Hepatocyte (in vitro differentiated cells): ENCODE measurements at regions not wholly inside any gene's neighbourhood (a gene's known extent, or its start where the extent isn't known, plus 50 kb on each side); places are given as distances from the start of the nearest gene placed in this dataset.

Source experiments
- DNase-seq: peaks from one replicate; pipeline ENCODE4 v3.0.0-alpha.2; 2016; ENCODE audit warnings: low spot score
- H2AFZ ChIP-seq: fragments of 200-600 bp; sonication (generic); 2 replicates; pipeline ENCODE4 v1.6.0; 2016; ENCODE audit warnings: antibody characterized with exemption, mild to moderate bottlenecking
- H3K27ac ChIP-seq: fragments of 200-600 bp; sonication (generic); 2 replicates; pipeline ENCODE4 v1.5.1; 2016; ENCODE audit warnings: mild to moderate bottlenecking
- H3K27me3 ChIP-seq: fragments of 200-600 bp; sonication (generic); 2 replicates; pipeline ENCODE4 v1.6.1; 2016
- H3K36me3 ChIP-seq: fragments of 200-600 bp; sonication (generic); replicated peaks from 2 replicates; pipeline ENCODE4 v1.5.1; 2016; ENCODE audit warnings: low read depth; ENCODE audit not compliant: insufficient read depth
- H3K4me1 ChIP-seq: fragments of 200-600 bp; sonication (generic); 2 replicates; pipeline ENCODE4 v1.5.1; 2016; ENCODE audit warnings: mild to moderate bottlenecking, moderate library complexity; ENCODE audit not compliant: insufficient read depth
- H3K4me2 ChIP-seq: fragments of 200-600 bp; sonication (generic); 2 replicates; pipeline ENCODE4 v1.6.0; 2016
- H3K4me3 ChIP-seq: fragments of 200-600 bp; sonication (generic); 2 replicates; pipeline ENCODE4 v1.5.1; 2016; ENCODE audit warnings: mild to moderate bottlenecking
- H3K79me2 ChIP-seq: fragments of 200-600 bp; sonication (generic); 2 replicates; pipeline ENCODE4 v1.6.0; 2017; ENCODE audit warnings: mild to moderate bottlenecking
- H3K9me2 ChIP-seq: fragments of 200-600 bp; sonication (generic); replicated peaks from 2 replicates; pipeline ENCODE4 v1.6.0; 2017; ENCODE audit warnings: mild to moderate bottlenecking; ENCODE audit not compliant: insufficient read depth
- H3K9me3 ChIP-seq: fragments of 200-600 bp; sonication (generic); 2 replicates; pipeline ENCODE4 v1.5.1; 2016; ENCODE audit warnings: low read depth, mild to moderate bottlenecking
- H4K20me1 ChIP-seq: fragments of 200-600 bp; sonication (generic); 2 replicates; pipeline ENCODE4 v1.6.0; 2016; ENCODE audit warnings: mild to moderate bottlenecking; ENCODE audit not compliant: insufficient read depth, poor library complexity, severe bottlenecking
- CTCF ChIP-seq: fragments of 200-600 bp; sonication (generic); IDR thresholded peaks from 2 replicates; pipeline ENCODE4 v1.5.1; 2016; ENCODE audit warnings: antibody characterized with exemption, mild to moderate bottlenecking; ENCODE audit not compliant: poor library complexity
- EZH2 ChIP-seq: fragments of 200-600 bp; sonication (generic); IDR thresholded peaks from 2 replicates; pipeline ENCODE4 v1.6.1; 2016; ENCODE audit warnings: antibody characterized with exemption, mild to moderate bottlenecking, borderline replicate concordance
- EZH2phosphoT487 ChIP-seq: fragments of 200-600 bp; sonication (generic); IDR thresholded peaks from one replicate; pipeline ENCODE4 v1.6.1; 2018; ENCODE audit warnings: antibody characterized with exemption, mild to moderate bottlenecking, low read depth, moderate library complexity; ENCODE audit not compliant: unreplicated experiment, severe bottlenecking
- WGBS: methylation state at CpG from one replicate; pipeline ENCODE4 v1.1.6; 2016; ENCODE audit warnings: low lambda C conversion rate; ENCODE audit errors: missing lambda C conversion rate; 5-methylcytosine and 5-hydroxymethylcytosine counted together

GRCh38 chr5:42059778-42060464 is 134.8 kb downstream of the FBXO4 start:
- no peaks in the 10 kb centered on the region for H3K9me3 ChIP-seq
- WGBS: 92% methylated on average over 16 of the region's 16 CpGs
- H3K4me3 ChIP-seq: no peak overlapping the region
- no peak for DNase-seq
- H3K36me3 ChIP-seq: no peaks in the 10 kb centered on the region
- no peak overlapping the region for H3K4me2 ChIP-seq
- no peaks in the 10 kb centered on the region for H3K79me2 ChIP-seq
- no peak for TF ChIP-seq EZH2phosphoT487
- TF ChIP-seq EZH2: no peak
- TF ChIP-seq CTCF: no peak
- no peak overlapping the region for H3K27ac ChIP-seq
- H3K9me2 ChIP-seq: no peaks in the 10 kb centered on the region
- H4K20me1 ChIP-seq: no peaks in the 10 kb centered on the region
- no peaks in the 10 kb centered on the region for H3K27me3 ChIP-seq
- H3K4me1 ChIP-seq: no peaks in the 10 kb centered on the region
- H2AFZ ChIP-seq: no peak overlapping the region

- no peaks in the 10 kb centered on the region for H3K79me2 ChIP-seq
- no peaks in the 10 kb centered on the region for H3K27me3 ChIP-seq
- no peak overlapping the region for H3K27ac ChIP-seq
- no peaks in the 10 kb centered on the region for H3K36me3 ChIP-seq
- TF ChIP-seq EZH2: no peak
- TF ChIP-seq EZH2phosphoT487: no peak
- no peak for TF ChIP-seq CTCF
- DNase-seq: no peak
- H3K4me3 ChIP-seq: no peak overlapping the region
- no peaks in the 10 kb centered on the region for H3K9me2 ChIP-seq
- H3K4me1 ChIP-seq: no peaks in the 10 kb centered on the region
- no peaks in the 10 kb centered on the region for H4K20me1 ChIP-seq
- no peak overlapping the region for H3K4me2 ChIP-seq
- WGBS: 90% methylated on average over 3 of the region's 3 CpGs
- H3K9me3 ChIP-seq: no peaks in the 10 kb centered on the region
- no peak overlapping the region for H2AFZ ChIP-seq
Measured at GRCh38 chr5:42061121-42061520, 136.0 kb downstream of the FBXO4 start.

- Histone ChIP-seq H3K9me3 (no peaks in the 10 kb centered on the region), H3K79me2 (no peaks in the 10 kb centered on the region), H3K27ac (no peak overlapping the region), H2AFZ (no peak overlapping the region), H3K4me1 (no peaks in the 10 kb centered on the region), H3K27me3 (no peaks in the 10 kb centered on the region), H3K4me3 (no peak overlapping the region), H3K4me2 (no peak overlapping the region), H4K20me1 (no peaks in the 10 kb centered on the region), H3K9me2 (no peaks in the 10 kb centered on the region), H3K36me3 (no peaks in the 10 kb centered on the region)
- no peak for TF ChIP-seq CTCF
- TF ChIP-seq EZH2: no peak
- TF ChIP-seq EZH2phosphoT487: no peak
- no peak for DNase-seq
Measured at GRCh38 chr5:42064821-42065220, 139.7 kb downstream of the FBXO4 start.
